ENCODE measurements at regions not wholly inside any gene's neighbourhood (a gene's known extent, or its start where the extent isn't known, plus 50 kb on each side); places are given as distances from the start of the nearest gene placed in this dataset.
"Not testable (repeated sequence)": the region's sequence is repeated elsewhere in the genome, so short reads cannot be mapped to it uniquely, and the experiment has no call there.

DNA sequence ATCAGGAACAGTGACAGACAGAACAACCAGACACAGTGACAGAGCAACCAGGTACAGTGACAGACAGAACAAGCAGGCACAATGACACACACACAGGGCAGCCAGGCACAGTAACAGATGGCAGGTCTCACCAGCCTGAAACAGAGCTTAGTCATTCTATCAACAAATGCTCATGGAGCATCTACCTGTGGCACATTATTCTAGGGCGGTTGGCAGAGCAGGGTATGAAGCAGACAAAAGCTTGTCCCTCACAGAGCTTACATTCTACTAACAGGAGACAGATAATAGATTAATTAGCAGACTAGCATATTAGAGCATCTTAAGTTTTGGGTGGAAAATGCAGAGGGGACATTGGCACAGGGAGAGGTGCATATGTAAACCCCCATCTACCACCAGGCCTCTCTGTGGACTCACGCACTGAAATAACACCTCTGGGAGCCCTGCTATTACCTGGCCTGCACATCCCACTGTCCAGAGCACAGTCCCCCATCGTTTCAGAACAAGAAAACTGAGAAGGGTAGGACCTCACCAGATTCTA lies 64.1 kb upstream of the RAB6C start:
- in situ Hi-C loops (cut with MboI; ENCODE audit: low sequenced_read_pairs), result no loop called here

DNA sequence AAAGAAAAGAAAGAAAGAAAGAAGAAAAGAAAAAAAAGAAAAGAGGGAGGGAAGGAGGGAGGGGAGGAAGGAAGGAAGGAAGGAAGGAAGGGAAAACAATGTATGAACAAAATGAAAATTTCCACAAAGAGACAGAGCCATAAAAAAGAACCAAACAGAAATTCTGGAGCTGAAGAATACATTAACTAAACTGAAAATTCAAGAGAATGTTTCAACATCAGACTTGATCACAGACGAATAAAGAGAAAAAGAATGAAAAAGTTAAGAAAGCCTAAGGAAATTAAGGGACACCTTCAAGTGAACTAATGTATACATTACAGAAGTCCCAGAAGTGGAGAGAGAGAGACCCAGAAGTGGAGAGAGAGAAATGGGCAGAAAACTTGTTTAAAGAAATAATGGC lies 60.9 kb upstream of the RAB6C start:
- in situ Hi-C loops (cut with MboI; ENCODE audit: low sequenced_read_pairs), result no loop called here

DNA sequence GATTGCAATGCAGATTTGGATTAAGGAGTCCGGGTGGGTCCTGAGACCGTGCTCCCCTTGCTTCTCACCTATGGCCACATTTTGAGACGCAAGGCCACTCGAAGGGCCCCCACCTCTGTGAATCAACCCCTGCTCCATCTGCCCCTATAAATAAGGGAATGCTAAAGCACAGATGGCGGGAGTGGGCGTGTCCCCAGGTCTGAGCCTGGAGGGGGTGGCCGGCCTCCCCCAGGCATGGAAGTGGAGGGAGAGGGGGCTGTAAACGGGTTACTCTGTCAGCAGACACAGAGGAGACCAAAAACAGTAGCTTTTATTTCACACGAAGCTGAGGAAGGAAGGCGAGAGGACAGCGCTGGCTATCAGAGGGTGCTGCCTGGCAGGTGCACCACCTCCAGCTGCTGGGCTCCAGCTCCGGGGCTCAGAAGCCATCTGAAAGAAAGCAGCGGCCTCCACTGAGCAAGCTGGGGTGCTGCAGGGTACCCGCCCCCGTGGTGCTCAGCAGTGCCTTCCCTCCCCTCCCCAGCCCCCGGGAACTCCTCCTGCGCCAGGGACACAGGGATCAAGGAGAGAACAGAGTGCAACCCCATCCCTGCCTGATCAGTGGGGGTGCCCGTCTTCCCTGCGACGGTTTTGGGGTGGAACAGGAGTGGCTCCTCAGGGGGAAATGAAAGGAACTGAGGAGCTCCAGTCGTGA lies 56.7 kb upstream of the RAB6C start:
- in situ Hi-C loops (cut with MboI; ENCODE audit: low sequenced_read_pairs), result no loop called here

DNA sequence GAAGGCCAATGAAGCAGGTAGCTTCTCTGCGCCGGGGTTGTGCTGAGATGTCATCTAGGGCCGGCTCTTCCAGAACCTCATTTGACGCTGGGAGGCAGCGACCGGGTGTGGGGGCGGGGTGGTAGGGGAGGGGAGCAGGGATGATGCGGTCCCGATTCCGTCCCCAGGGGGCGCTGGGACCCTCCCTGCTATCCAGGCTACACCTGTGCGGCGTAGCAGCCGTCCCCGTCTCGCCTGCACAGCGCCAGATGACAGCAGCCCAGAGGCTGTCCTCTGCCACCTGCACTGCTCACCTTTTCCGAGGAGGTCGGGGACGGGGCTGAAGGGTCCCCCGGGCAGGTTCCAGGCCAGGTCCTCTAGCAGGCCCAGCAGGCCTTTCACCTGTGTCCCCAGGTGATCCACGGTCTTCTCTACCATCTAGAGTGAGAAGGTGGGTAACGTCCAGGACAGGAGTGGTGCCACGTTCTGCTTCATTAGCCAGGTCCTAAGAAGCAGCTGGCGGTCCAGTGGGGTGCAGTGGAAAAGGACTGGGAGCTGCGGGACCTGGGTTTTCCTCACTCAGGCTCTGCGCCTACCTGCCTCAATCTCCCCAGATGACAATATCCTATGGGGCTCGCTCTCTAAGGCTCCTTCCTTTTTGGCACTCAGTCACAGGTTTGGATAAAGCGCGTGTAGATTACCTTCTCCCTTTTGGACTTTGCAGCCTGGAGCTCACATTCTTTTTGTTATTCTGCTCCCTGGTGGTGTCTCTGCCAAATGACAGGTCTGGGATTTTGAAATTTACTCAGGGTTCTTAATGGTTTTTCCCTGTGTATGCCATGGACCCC lies 56.0 kb upstream of the RAB6C start:
- in situ Hi-C loops (cut with MboI; ENCODE audit: low sequenced_read_pairs), result no loop called here

DNA sequence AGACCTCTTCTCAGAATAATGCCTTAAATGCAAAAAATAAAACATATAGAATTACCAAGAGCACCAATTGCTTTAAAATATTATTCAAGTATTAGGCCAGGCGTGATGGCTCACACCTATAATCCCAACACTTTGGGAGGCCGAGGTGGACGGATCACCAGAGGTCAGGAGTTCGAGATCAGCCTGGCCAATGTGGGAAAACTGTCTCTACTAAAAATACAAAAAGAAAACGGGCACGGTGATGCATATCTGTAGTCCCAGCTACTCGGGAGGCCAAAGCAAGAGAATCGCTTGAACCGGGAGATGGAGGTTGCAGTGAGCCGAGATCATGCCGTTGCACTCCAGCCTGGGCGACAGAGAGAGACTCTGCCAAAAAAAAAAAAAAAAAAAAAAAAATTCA lies 55.4 kb upstream of the RAB6C start:
- in situ Hi-C loops (cut with MboI; ENCODE audit: low sequenced_read_pairs), result not testable (repeated sequence)

DNA sequence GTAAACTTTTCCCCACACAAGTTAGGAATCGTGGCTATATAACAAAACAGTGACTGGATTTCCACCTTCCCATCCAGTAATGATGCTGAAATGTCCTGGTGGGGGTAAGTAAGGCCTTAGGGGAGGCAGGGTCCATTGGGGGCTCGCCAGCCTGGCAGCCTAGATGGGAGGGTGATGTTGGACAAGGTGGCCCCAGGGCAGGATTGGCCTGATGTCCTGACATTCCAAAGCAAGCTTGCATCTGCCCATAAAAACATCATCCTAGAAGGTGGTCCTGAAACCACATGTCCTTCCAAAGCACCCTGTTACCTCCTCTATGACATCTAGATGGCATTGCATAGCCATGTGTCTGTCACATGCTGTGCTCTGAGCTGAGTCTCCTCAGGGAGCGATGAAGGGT lies 54.1 kb upstream of the RAB6C start:
- in situ Hi-C loops (cut with MboI; ENCODE audit: low sequenced_read_pairs), result loop anchor here (25.0 kb wide), 1 partner anchor 412 kb away; the partner anchor contains the start of gene IMP4

DNA sequence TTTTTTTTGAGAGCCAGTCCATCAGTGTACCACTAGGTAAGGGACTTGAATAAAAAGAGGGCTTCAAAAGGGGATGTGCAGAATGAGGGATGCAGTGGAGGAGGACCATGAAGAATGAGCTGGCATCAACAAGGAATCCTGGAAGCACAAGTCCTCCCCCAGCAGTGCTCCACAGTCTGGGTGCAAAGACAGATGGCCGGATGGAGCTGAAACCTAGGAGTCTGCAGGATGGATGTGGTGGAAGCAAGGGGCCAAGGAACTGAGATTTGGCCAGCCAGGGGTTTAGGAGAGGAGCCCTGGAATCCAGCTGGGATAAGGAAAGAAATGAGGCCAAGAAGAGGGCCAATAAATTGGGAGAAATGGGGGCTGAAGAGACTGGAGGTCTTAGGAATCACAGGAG lies 51.8 kb upstream of the RAB6C start:
- in situ Hi-C loops (cut with MboI; ENCODE audit: low sequenced_read_pairs), result loop anchor here (25.0 kb wide), 1 partner anchor 410 kb away; the partner anchor contains the start of gene IMP4

DNA sequence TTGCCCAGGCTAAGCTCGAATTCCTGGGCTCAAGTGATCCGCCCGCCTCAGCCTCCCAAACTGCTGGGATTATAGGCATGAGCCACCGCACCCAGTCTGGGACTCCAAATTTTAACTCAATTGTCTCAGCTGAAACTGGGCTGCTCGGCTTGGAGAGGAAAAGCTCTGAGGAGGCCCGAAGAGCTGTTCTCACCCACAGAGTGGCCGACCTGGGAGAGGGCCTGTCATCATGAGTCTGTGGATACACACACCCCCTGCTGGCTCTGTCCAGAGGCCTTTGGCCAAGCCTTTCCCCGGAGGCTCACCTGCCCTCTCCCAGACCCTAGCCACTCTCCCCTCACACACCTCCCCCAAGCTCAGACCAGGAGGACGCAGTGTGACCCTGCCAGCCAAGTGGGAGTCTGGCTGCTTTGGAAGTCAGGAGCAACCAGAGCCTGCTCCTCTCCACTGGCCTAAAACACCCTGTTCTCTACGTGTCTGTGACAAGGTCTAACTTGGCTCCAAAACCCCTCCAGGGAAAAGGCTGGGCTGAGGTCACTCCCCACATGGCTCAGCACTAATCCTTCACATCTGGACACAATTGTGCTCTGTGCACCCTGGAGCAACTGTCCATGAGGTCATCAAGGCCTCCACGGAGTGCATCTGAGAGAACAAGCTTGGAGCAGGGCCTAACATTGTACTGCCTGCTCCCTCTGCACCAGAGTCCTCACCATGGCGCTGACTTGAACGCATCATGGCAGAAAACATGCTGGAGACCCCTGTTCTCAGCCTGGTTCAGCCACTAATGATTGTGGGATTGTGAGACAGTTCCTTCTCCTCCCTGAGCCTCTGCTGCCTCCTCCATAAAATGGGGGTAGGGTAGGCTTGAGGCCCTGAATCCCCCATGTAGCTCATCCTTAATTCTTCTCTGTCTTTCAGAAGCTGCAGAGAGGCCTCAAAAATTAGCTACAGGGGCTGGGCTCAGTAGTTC lies 49.9 kb upstream of the RAB6C start:
- in situ Hi-C loops (cut with MboI; ENCODE audit: low sequenced_read_pairs), result loop anchor here (25.0 kb wide), 1 partner anchor 408 kb away; the partner anchor contains the start of gene IMP4

Measured in HL-60/S4 treated with retinoic acid at 250 ng/mL for 4 days and 3 days (cell line).